ENCODE measurements at regions not wholly inside any gene's neighbourhood (a gene's known extent, or its start where the extent isn't known, plus 50 kb on each side); places are given as distances from the start of the nearest gene placed in this dataset.
A peak's percentile ranks its signal among the peaks of the same experiment; 100 is the strongest.
"Not testable (repeated sequence)": the region's sequence is repeated elsewhere in the genome, so short reads cannot be mapped to it uniquely, and the experiment has no call there.

DNA sequence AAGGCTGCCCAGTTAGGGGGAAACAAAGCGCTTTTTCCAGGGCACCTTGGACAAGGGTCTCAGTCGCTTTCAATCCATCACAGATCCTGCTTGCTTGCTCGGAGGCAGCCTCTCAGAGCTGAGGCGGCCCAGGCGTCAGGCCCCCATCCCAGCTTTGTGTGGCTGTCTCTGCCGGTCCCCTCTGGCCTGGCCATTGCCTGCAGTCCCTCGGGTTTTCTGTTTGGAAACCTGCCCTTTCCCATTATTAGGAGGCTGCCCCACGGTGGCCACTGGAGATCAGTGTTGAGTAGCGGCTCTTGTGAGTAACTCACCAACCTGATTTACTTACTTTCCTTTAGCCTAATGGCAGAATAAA, 216.1 kb downstream of the GLRX3 start:
- no peaks in the 10 kb centered on the region for H3K36me3 ChIP-seq
- intact Hi-C loops (cut with DNase I) = no loop called here
- TF ChIP-seq, protein P1, sequence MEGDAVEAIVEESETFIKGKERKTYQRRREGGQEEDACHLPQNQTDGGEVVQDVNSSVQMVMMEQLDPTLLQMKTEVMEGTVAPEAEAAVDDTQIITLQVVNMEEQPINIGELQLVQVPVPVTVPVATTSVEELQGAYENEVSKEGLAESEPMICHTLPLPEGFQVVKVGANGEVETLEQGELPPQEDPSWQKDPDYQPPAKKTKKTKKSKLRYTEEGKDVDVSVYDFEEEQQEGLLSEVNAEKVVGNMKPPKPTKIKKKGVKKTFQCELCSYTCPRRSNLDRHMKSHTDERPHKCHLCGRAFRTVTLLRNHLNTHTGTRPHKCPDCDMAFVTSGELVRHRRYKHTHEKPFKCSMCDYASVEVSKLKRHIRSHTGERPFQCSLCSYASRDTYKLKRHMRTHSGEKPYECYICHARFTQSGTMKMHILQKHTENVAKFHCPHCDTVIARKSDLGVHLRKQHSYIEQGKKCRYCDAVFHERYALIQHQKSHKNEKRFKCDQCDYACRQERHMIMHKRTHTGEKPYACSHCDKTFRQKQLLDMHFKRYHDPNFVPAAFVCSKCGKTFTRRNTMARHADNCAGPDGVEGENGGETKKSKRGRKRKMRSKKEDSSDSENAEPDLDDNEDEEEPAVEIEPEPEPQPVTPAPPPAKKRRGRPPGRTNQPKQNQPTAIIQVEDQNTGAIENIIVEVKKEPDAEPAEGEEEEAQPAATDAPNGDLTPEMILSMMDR (IDR thresholded peaks at IDR 0.05) = no peak
- TF ChIP-seq POLR2A (IDR thresholded peaks at IDR 0.05) = no peak
- no peaks in the 10 kb centered on the region for H3K27me3 ChIP-seq
- DNase-seq = peak in 1 of 3 donors; percentile 19
- ATAC-seq = no peak
- H3K9me3 ChIP-seq = no peaks in the 10 kb centered on the region
- WGBS (ENCODE audit: insufficient coverage, low coverage, low lambda C conversion rate, missing lambda C conversion rate) = 29% methylated on average over 3 of the region's 9 CpGs
- H3K4me3 ChIP-seq = no peak overlapping the region
- no peaks in the 10 kb centered on the region for H3K4me1 ChIP-seq
- no peak overlapping the region for H3K27ac ChIP-seq

DNA sequence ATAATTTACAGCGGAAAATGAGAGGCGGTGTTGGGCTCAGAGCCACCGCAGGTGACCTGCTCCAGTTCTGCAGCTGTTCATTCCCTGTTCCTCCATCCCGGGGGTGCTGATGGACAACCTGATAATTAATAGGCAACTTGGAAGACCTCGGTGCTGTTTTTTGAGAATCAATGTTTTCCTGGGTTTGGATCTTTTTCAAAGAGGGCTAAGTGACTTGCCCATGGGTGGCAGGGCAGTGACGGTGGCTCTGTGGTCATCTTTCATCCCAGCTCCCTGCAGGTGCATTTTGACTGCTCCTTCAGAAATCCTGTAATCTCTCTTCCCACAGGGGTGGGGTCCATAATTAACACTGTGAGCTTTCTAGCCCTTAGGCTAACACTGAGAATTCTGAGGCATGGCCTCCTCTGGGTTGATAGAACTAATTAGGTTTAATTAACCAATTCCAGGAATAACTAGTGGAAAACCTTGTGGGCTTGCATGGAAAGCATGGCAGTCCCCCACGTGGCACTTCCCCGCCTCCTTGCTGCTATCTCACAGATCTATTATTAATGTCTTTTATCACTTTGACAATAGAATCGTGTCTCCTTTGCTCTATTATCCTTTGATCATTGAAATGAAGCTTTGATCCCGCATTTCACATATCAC, 217.9 kb downstream of the GLRX3 start:
- H3K27ac ChIP-seq = no peak overlapping the region
- ATAC-seq (no peak), DNase-seq (peak in 1 of 3 donors; percentile 6)
- no peak overlapping the region for H3K4me3 ChIP-seq
- H3K9me3 ChIP-seq = no peaks in the 10 kb centered on the region
- intact Hi-C loops (cut with DNase I) = no loop called here
- WGBS (ENCODE audit: insufficient coverage, low coverage, low lambda C conversion rate, missing lambda C conversion rate) = 63% methylated on average over 9 of the region's 10 CpGs
- no peaks in the 10 kb centered on the region for H3K36me3 ChIP-seq
- no peaks in the 10 kb centered on the region for H3K4me1 ChIP-seq
- H3K27me3 ChIP-seq = no peaks in the 10 kb centered on the region
- TF ChIP-seq, protein P1 (IDR thresholded peaks at IDR 0.05) = no peak
- no peak for TF ChIP-seq POLR2A (IDR thresholded peaks at IDR 0.05)

DNA sequence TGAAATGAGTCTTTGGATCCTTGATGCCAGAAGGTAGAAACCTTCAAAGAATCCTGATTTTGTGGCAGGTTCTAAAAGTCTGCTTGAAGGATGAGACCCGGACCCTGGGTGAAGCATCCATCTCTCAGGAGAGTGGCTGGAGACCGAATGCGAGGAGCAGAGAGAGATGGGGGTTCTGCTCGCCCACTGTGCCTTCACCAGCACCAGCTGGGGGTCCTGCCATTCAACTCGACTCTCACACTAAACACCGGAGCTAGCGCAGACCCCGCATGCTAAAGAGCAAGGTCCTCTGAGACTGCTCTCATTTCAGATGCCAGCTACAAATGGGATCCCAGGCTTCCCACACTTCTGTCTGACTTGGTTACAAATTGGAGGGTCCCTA, 218.4 kb downstream of the GLRX3 start:
- DNase-seq (peak in 2 of 3 donors; percentile 5 to 16), ATAC-seq (no peak)
- no peaks in the 10 kb centered on the region for H3K9me3 ChIP-seq
- no peak overlapping the region for H3K4me3 ChIP-seq
- no peak for TF ChIP-seq POLR2A (IDR thresholded peaks at IDR 0.05)
- TF ChIP-seq, protein P1 (IDR thresholded peaks at IDR 0.05) = no peak
- intact Hi-C loops (cut with DNase I) = no loop called here
- no peaks in the 10 kb centered on the region for H3K36me3 ChIP-seq
- no peak overlapping the region for H3K27ac ChIP-seq
- H3K4me1 ChIP-seq = no peaks in the 10 kb centered on the region
- H3K27me3 ChIP-seq = no peaks in the 10 kb centered on the region
- 83% methylated on average over 2 of the region's 8 CpGs for WGBS (ENCODE audit: insufficient coverage, low coverage, low lambda C conversion rate, missing lambda C conversion rate)

DNA sequence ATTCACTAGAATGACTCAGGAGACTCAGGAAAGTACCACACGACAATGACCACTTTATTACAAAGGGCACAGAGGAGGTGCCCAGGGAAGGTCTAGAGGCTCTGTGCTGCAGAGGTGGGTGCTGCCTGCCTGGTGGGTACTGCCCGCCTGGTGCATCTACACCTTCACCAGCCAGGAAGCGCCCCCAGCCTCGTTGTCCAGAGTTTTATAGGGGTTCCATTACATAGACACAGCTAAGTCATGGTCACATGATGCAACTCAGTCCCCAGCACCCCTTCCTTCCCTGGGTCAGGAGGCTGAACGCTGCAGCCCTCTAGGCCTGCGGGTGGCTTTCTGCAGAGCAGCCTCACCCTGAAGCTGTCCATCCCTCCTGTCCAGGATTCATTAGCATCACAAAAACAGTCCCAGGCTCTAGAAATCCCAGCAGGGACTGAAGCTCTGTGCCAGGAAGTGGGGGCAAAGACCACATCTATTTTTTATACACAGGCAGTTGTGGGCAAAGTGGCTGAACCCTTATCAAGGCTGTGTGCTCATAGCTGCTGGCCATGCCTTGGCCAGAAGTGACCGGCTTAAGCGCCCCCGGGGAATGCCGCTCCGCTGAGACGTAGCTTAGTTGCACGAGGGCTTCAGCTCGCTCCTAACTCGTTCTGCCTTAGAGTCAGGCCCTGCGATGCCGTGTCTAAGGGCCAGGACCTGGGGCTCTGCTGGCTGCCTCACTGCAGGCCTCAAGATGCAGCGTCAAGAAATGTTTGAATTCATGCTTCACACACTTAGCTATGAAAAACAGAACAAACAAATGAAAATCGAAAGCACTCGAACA, 219.0 kb downstream of the GLRX3 start:
- Histone ChIP-seq H3K36me3 (no peaks in the 10 kb centered on the region), H3K4me3 (no peak overlapping the region), H3K27me3 (no peaks in the 10 kb centered on the region), H3K9me3 (no peaks in the 10 kb centered on the region), H3K27ac (no peak overlapping the region), H3K4me1 (no peaks in the 10 kb centered on the region)
- ATAC-seq = no peak
- TF ChIP-seq, protein P1 (IDR thresholded peaks at IDR 0.05) = no peak
- TF ChIP-seq POLR2A (IDR thresholded peaks at IDR 0.05) = no peak
- intact Hi-C loops (cut with DNase I) = no loop called here
- 60% methylated on average over 5 of the region's 20 CpGs for WGBS (ENCODE audit: insufficient coverage, low coverage, low lambda C conversion rate, missing lambda C conversion rate)
- DNase-seq = peak in 1 of 3 donors; percentile 14

DNA sequence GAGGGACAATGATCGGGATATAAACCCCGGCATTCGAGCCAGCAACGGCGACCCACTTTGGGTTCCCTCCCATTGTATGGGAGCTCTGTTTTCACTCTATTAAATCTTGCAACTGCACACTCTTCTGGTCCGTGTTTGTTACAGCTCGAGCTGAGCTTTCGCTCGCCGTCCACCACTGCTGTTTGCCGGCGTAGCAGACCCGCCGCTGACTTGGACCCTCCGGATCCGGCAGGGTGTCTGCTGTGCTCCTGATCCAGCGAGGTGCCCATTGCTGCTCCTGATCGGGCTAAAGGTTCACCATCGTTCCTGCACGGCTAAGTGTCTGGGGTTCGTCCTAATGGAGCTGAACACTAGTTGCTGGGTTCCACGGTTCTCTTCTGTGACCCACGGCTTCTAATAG, 220.2 kb downstream of the GLRX3 start:
- H3K27me3 ChIP-seq; H3K36me3 ChIP-seq; ATAC-seq; H3K27ac ChIP-seq; H3K4me1 ChIP-seq; H3K9me3 ChIP-seq; H3K4me3 ChIP-seq; intact Hi-C loops (cut with DNase I): not testable (repeated sequence)
- WGBS (ENCODE audit: insufficient coverage, low coverage, low lambda C conversion rate, missing lambda C conversion rate) = 84% methylated on average over 16 of the region's 23 CpGs
- DNase-seq = peak in 2 of 3 donors; percentile 5 to 18

All from right lobe of liver (tissue), 6 donors.